Common myeloid progenitor, CD34-positive (primary cell): ENCODE measurements at regions not wholly inside any gene's neighbourhood (a gene's known extent, or its start where the extent isn't known, plus 50 kb on each side); places are given as distances from the start of the nearest gene placed in this dataset.
A peak's percentile ranks its signal among the peaks of the same experiment; 100 is the strongest.

Experiments used
- CTCF ChIA-PET: fragments of 350-600 bp; sonication (Branson Sonifier 250); formaldehyde crosslinking; loops from one replicate; lab custom pipeline; 2021; ENCODE audit warnings: antibody characterized with exemption; lab: Charles Lee
- POLR2A ChIA-PET: fragments of 350-600 bp; sonication (Branson Sonifier 250); formaldehyde crosslinking; loops from one replicate; lab custom pipeline; 2021; ENCODE audit warnings: antibody characterized with exemption; lab: Charles Lee
- DNase-seq, 3 donors: peaks; one replicate each; pipeline versions ENCODE4 v3.0.0 to v3.0.0-alpha.2; 2013
- H3K27ac ChIP-seq, 2 experiments: 1 replicate in 1 of 2; 2 replicates in 1 of 2; pipeline ENCODE4 v1.7.0; 2013; ENCODE audit warnings: inconsistent platforms in 2 of 2, low read length in 2 of 2, mild to moderate bottlenecking in 2 of 2, low read depth in 1 of 2, moderate library complexity in 1 of 2; ENCODE audit not compliant: severe bottlenecking in 2 of 2, insufficient read depth in 1 of 2, poor library complexity in 1 of 2
- H3K27me3 ChIP-seq, 5 experiments: replicated peaks in 2 of 5; 1 replicate in 3 of 5; 2 replicates in 2 of 5; pipeline versions ENCODE4 v1.6.1 to v1.7.0; 2013; ENCODE audit warnings: low read length in 4 of 5, mild to moderate bottlenecking in 2 of 5, moderate library complexity in 2 of 5, inconsistent platforms in 1 of 5; ENCODE audit not compliant: insufficient read depth in 5 of 5, control insufficient read depth in 4 of 5
- H3K36me3 ChIP-seq, 4 experiments: 1 replicate in 2 of 4; 2 replicates in 2 of 4; pipeline versions ENCODE4 v1.6.1 to v1.7.0; 2013; ENCODE audit warnings: low read length in 3 of 4, control low read depth in 1 of 4, mild to moderate bottlenecking in 1 of 4; ENCODE audit not compliant: control insufficient read depth in 4 of 4, insufficient read depth in 4 of 4
- H3K4me1 ChIP-seq, 4 experiments: 1 replicate in 3 of 4; 2 replicates in 1 of 4; pipeline versions ENCODE4 v1.6.1 to v1.7.1; 2013; ENCODE audit warnings: low read length in 3 of 4, mild to moderate bottlenecking in 3 of 4, control low read depth in 1 of 4, inconsistent platforms in 1 of 4, moderate library complexity in 1 of 4; ENCODE audit not compliant: control insufficient read depth in 4 of 4, insufficient read depth in 4 of 4; ENCODE audit errors: control extremely low read depth in 1 of 4
- H3K4me3 ChIP-seq, 7 experiments: 1 replicate in 4 of 7; 2 replicates in 3 of 7; pipeline versions ENCODE4 v1.5.1 to v1.7.0; 2013; ENCODE audit warnings: mild to moderate bottlenecking in 7 of 7, low read length in 6 of 7, moderate library complexity in 6 of 7, inconsistent platforms in 2 of 7, low read depth in 2 of 7, control low read depth in 1 of 7; ENCODE audit not compliant: insufficient read depth in 4 of 7, control insufficient read depth in 1 of 7; ENCODE audit errors: extremely low read depth in 1 of 7
- H3K9me3 ChIP-seq, 5 experiments: 1 replicate in 4 of 5; 2 replicates in 1 of 5; pipeline versions ENCODE4 v1.6.1 to v1.7.1; 2013; ENCODE audit warnings: low read length in 4 of 5, mild to moderate bottlenecking in 2 of 5, inconsistent platforms in 1 of 5, low read depth in 1 of 5, moderate library complexity in 1 of 5; ENCODE audit not compliant: control insufficient read depth in 4 of 5, insufficient read depth in 2 of 5; ENCODE audit errors: control extremely low read depth in 1 of 5
- WGBS: methylation state at CpG from one replicate; pipeline ENCODE4 v1.1.5; 2013; ENCODE audit not compliant: insufficient coverage; 5-methylcytosine and 5-hydroxymethylcytosine counted together

DNA sequence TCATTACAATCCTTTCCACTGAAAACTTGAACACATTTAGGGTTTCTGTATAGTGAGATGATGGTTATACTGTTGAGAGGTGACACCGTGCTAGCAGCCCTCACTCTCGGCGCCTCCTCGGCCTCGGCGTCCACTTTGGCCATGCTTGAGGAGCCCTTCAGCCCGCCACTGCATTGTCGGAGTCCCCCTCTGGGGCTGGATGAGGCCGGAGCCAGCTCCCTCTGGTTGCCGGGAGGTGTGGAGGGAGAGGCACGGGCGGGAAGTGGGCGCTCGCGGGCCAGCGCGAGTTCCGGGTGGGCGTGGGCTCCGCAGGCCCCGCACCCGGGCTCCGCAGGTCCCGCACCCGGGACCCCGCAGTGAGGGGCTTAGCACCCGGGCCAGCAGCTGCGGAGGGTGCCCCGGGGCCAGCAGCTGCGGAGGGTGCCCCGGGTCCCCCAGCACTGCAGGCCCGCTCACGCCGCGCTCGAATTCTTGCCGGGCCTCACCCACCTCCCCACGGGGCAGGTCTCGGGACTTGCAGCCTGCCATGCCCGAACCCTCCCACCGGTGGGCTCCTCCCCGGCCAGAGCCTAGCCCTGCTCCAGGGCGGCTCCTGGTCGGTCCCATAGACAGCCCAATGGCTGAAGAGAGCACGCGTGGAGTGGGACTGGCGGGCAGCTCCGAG lies 145.9 kb upstream of the ZNF608 start:
- POLR2A ChIA-PET: no interaction called here
- CTCF ChIA-PET: no interaction called here
- 97% methylated on average over 39 of the region's 48 CpGs for WGBS

DNA sequence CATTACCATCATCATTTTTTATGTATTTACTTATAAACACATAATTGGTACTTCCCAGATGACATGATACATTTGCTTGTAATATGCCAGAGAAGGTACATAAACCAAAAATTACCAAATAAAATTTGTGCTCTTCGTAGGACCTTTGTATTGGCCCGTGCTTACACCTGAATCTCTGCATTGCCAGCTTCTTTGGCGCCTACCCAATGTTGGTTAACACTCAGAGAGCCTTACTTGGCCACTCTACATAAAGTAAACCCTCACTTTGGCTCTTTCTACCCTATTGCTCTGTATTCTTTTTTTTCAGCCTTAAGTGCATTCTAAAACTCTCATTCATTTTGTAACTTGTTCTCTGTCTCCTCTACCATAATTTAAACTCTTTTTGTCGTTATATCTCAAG lies 148.1 kb upstream of the ZNF608 start:
- Histone ChIP-seq H3K4me3 (no peak overlapping the region), H3K36me3 (no peaks in the 10 kb centered on the region), H3K27ac (no peak overlapping the region), H3K4me1 (peaks cover 0 to under 1% (median 0%) of the 10 kb centered on the region in 4 experiments), H3K9me3 (no peaks in the 10 kb centered on the region), H3K27me3 (no peaks in the 10 kb centered on the region)
- CTCF ChIA-PET: interaction anchor here (1.6 kb wide), 1 partner anchor 13 kb away, joined by 4 read pairs; no protein-coding TSS in a partner anchor
- DNase-seq: no peak
- POLR2A ChIA-PET: no interaction called here
- WGBS: 96% methylated on average over 3 of the region's 4 CpGs

More for the DNA sequence above, 145.9 kb upstream of the ZNF608 start:
- Histone ChIP-seq H3K4me1 (peaks cover 0 to 8% (median 4%) of the 10 kb centered on the region in 4 experiments), H3K4me3 (no peak overlapping the region), H3K27me3 (no peaks in the 10 kb centered on the region), H3K9me3 (no peaks in the 10 kb centered on the region), H3K36me3 (no peaks in the 10 kb centered on the region), H3K27ac (no peak overlapping the region)
- no peak for DNase-seq

DNA sequence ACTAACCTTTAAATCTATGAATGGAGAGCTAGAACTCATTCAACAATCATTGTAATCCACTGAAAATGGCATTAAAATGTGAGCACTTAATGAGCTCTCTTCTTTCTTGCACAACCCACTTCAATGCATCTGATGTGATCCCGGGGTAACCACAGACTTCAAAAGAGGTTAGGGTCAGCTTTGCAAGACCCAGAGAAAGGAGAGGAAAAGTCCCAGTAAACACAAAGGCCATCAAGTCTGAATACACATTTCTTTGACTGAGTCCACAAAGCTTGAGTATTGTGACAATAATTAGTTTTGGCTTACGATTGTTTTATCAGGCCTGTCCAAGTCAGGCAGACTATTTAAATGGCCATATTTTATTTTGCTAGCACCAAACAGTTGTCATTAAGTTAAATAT lies 148.8 kb upstream of the ZNF608 start:
- DNase-seq: no peak
- ChIA-PET CTCF (interaction anchor here (1.6 kb wide), 1 partner anchor 14 kb away, joined by 4 read pairs; no protein-coding TSS in a partner anchor), POLR2A (no interaction called here)
- H3K27ac ChIP-seq: no peak overlapping the region
- H3K36me3 ChIP-seq: no peaks in the 10 kb centered on the region
- H3K4me1 ChIP-seq: no peaks in the 10 kb centered on the region
- no peak overlapping the region for H3K4me3 ChIP-seq
- H3K27me3 ChIP-seq: no peaks in the 10 kb centered on the region
- 80% methylated on average over 1 of the region's 2 CpGs for WGBS
- no peaks in the 10 kb centered on the region for H3K9me3 ChIP-seq

DNA sequence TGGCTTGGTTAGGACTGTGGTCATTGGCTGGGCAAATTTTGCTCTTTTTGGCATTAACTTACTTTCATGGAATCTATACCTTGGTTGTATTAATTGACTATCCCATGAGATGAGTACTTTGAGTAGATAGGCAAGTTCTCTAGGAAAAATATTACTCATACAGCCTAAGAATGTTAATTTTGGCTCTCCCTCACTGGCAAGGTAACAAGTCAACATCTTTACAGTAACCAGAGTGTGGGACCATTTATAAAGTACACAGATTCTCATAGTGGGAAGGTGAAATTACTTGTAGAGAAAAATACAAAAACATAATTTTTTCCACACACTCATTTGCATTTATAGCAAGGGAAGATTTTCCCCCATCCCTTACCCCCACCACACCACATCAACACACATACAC lies 154.6 kb upstream of the ZNF608 start:
- H3K4me3 ChIP-seq: no peak overlapping the region
- H3K27me3 ChIP-seq: no peaks in the 10 kb centered on the region
- peaks cover 9 to 22% (median 12%) of the 10 kb centered on the region in 4 experiments for H3K4me1 ChIP-seq
- H3K9me3 ChIP-seq: no peaks in the 10 kb centered on the region
- H3K36me3 ChIP-seq: no peaks in the 10 kb centered on the region
- CTCF ChIA-PET: no interaction called here
- POLR2A ChIA-PET: no interaction called here
- no peak overlapping the region for H3K27ac ChIP-seq
- no peak for DNase-seq

DNA sequence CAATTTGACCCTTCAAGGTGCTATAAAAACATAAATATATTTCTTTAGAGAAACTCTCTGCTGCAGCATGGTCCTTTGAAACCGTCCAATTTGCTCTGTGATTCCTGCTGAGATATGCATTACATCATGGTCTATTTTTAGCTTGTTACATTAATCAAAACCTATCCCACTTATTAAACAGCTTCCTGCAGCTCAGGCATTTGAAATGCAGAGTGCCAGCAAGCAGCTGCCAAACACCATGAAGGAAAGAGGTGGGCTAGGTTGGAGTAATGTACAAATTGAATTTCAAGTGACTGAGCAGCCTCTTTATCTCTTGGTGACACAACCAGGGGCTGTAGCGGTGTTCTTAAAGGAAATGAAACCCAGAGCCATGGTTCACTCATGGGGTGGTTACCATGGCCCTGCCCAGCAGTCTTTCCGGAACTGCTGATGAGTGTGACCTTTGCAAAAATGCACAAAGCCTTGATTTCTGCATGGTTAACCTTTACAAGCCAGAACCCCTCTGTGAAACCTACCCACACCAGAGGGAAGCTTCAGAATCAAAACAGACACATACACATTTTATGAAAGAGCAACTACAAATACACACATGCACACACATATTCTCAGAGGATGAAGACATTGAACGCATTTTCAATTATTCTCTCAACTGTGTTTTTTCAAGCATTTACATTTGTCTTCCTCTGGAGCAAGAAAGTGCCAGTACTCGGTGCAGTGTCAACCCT lies 155.8 kb upstream of the ZNF608 start:
- CTCF ChIA-PET: no interaction called here
- H3K4me1 ChIP-seq: peaks cover 10 to 34% (median 24%) of the 10 kb centered on the region in 4 experiments
- WGBS: 13% methylated on average over 4 of the region's 5 CpGs

DNA sequence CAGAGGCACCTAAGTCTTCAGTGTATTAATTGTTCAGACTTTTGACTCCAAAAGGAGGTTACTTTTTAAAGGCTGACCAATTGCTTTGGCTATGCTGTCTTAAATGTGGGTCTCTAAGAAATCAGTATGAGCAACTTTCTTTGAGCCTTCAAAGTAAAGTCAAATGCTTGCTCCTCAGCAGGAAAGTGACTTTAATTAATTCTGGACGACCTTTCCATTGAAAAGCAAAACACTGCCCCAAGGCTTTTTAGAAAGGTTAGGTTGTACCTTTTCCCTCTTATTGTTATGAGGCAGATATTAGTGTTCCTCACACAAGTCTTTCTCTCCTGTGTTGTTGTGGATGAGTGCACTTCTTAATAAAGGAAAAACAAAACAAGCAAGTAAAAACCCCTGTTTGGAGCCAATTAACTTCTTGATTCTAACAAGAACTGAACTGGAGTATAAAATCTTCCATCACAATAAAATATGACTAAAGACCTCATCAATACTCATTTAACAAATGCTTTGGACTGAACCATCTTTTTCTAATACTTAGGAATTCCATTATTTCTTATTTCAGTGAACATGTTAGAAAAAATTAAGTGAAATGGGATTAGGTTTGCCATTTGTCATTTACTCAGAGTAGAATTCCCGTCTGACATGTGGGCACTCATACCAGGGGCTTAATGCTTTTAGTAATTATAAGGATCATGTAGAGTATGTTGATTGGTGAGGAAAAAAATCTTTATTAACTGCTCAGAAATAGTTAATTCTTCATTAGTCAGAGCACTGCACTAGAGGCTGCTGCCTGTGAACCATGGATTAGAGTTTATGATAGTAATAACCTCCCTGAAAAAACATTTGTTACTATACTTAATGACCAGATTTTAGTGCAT lies 159.1 kb upstream of the ZNF608 start:
- H3K27ac ChIP-seq: no peak overlapping the region
- H3K4me1 ChIP-seq: peaks cover 10 to 43% (median 28%) of the 10 kb centered on the region in 4 experiments
- H3K36me3 ChIP-seq: no peaks in the 10 kb centered on the region
- POLR2A ChIA-PET: no interaction called here
- DNase-seq: no peak
- H3K9me3 ChIP-seq: no peaks in the 10 kb centered on the region
- H3K27me3 ChIP-seq: no peaks in the 10 kb centered on the region
- no CpG with 5 or more reads among the region's 2 CpGs for WGBS
- CTCF ChIA-PET: no interaction called here
- no peak overlapping the region for H3K4me3 ChIP-seq

More for the DNA sequence above, 155.8 kb upstream of the ZNF608 start:
- no peaks in the 10 kb centered on the region for H3K36me3 ChIP-seq
- no peaks in the 10 kb centered on the region for H3K27me3 ChIP-seq
- POLR2A ChIA-PET: no interaction called here
- peak; percentile 62 to 92 (median 88) for DNase-seq
- no peaks in the 10 kb centered on the region for H3K9me3 ChIP-seq
- H3K4me3 ChIP-seq: peak overlapping the region in 1 of 7 experiments; percentile 21
- H3K27ac ChIP-seq: no peak overlapping the region
